A549 (cell line): ENCODE measurements at regions not wholly inside any gene's neighbourhood (a gene's known extent, or its start where the extent isn't known, plus 50 kb on each side); places are given as distances from the start of the nearest gene placed in this dataset.

Experiments
- ATAC-seq, 2 experiments: fragments of 200-7000 bp in 1 of 2; fragments of >200 bp in 1 of 2; cut with Nextera tagmentation in 1 of 2; cut with Tn5 transposase in 1 of 2; 3 replicates each; pipeline versions ENCODE4 v1.8.0 to v1.9.1; 2018 to 2020; ENCODE audit warnings: mild to moderate bottlenecking in 1 of 2, moderate library complexity in 1 of 2
- CTCF ChIA-PET: fragments of 300-600 bp; sonication (Branson Sonifier 250); formaldehyde crosslinking; extraction: SDS; loops from one replicate; lab custom pipeline; 2021; ENCODE audit warnings: antibody characterized with exemption, inconsistent platforms; lab: Yijun Ruan, JAX
- POLR2A ChIA-PET: fragments of 350-600 bp; formaldehyde crosslinking; extraction: SDS; loops from one replicate; lab custom pipeline; 2021; ENCODE audit warnings: antibody characterized with exemption, inconsistent platforms; lab: Yijun Ruan, JAX
- DNase-seq, 2 experiments: peaks; one replicate each; pipeline versions ENCODE4 v3.0.0 to v3.0.0-alpha.2; 2011 to 2016; ENCODE audit warnings: low read depth in 1 of 2, low spot score in 1 of 2
- FAIRE-seq: peaks from 2 replicates; lab custom pipeline; 2011; peaks lifted over from hg19 to GRCh38; lab: Jason Lieb, UNC
- H3K27ac ChIP-seq, 2 experiments: fragments of >200 bp; sonication (Bioruptor Twin); formaldehyde crosslinking; 3 replicates each; pipeline ENCODE4 v1.5.1; 2016 to 2017
- H3K4me1 ChIP-seq: fragments of >200 bp; sonication (Bioruptor Twin); formaldehyde crosslinking; 3 replicates; pipeline ENCODE4 v1.6.1; 2016
- H3K4me2 ChIP-seq: fragments of >200 bp; sonication (Bioruptor Twin); formaldehyde crosslinking; 3 replicates; pipeline ENCODE4 v1.6.1; 2016
- H3K4me3 ChIP-seq: fragments of >200 bp; sonication (Bioruptor Twin); formaldehyde crosslinking; 3 replicates; pipeline ENCODE4 v1.5.1; 2016
- H3K9me3 ChIP-seq: fragments of >200 bp; sonication (Bioruptor Twin); formaldehyde crosslinking; 3 replicates; pipeline ENCODE4 v1.6.1; 2016
- BHLHE40 ChIP-seq: IDR thresholded peaks from 2 replicates; pipeline ENCODE4 v1.6.1; 2012; ENCODE audit warnings: low read depth, low read length, inconsistent platforms
- CBX2 ChIP-seq: fragments of 200-600 bp; sonication (generic); IDR thresholded peaks from 2 replicates; pipeline ENCODE4 v1.6.1; 2016; ENCODE audit warnings: low read depth, mild to moderate bottlenecking, borderline replicate concordance
- CHD4 ChIP-seq: fragments of 200-600 bp; sonication (generic); IDR thresholded peaks from 2 replicates; pipeline ENCODE4 v1.6.1; 2016; ENCODE audit warnings: antibody characterized with exemption, mild to moderate bottlenecking, borderline replicate concordance
- EHF ChIP-seq: fragments of 250-450 bp; sonication (Bioruptor Pico); IDR thresholded peaks from 2 replicates; pipeline ENCODE4 v1.5.0; 2020; ENCODE audit warnings: mild to moderate bottlenecking
- EP300 ChIP-seq, 2 experiments: fragments of >200 bp; sonication (Bioruptor Twin); formaldehyde crosslinking; IDR thresholded peaks; 2 replicates in 1 of 2; 3 replicates in 1 of 2; pipeline ENCODE4 v1.6.1; 2016 to 2017
- FOSL2 ChIP-seq, 2 experiments: fragments of 450-650 bp in 1 of 2; fragments of >200 bp in 1 of 2; sonication (Bioruptor Twin) in 1 of 2; formaldehyde crosslinking; IDR thresholded peaks; 2 replicates each; pipeline versions ENCODE4 v1.5.0 to v1.6.1; 2016 to 2020; ENCODE audit warnings: mild to moderate bottlenecking in 1 of 2, moderate library complexity in 1 of 2
- HDAC2 ChIP-seq: fragments of 200-600 bp; sonication (generic); IDR thresholded peaks from 2 replicates; pipeline ENCODE4 v1.6.1; 2016
- HEYL ChIP-seq: fragments of 250-450 bp; sonication (Bioruptor Pico); IDR thresholded peaks from 2 replicates; pipeline ENCODE4 v1.8.0; 2021; ENCODE audit warnings: mild to moderate bottlenecking, moderate library complexity
- HOXB13 ChIP-seq: fragments of 250-450 bp; sonication (Bioruptor Pico); IDR thresholded peaks from 2 replicates; pipeline ENCODE4 v1.5.0; 2020; ENCODE audit warnings: low read depth, mild to moderate bottlenecking, moderate library complexity
- KDM1A ChIP-seq: fragments of 200-600 bp; sonication (generic); IDR thresholded peaks from 2 replicates; pipeline ENCODE4 v1.6.1; 2016; ENCODE audit warnings: low read depth, mild to moderate bottlenecking
- MYC ChIP-seq: IDR thresholded peaks from 2 replicates; pipeline ENCODE4 v1.6.1; 2012; ENCODE audit warnings: mild to moderate bottlenecking, inconsistent platforms, low read length, improper control_type of control experiment, borderline replicate concordance
- POLR2A ChIP-seq: IDR thresholded peaks from 2 replicates; pipeline ENCODE4 v1.6.1; 2012; ENCODE audit warnings: mild to moderate bottlenecking, low read length
- RAD21 ChIP-seq, 2 experiments: fragments of >200 bp in 1 of 2; sonication (Bioruptor Twin) in 1 of 2; formaldehyde crosslinking in 1 of 2; IDR thresholded peaks in 1 of 2; conservative IDR thresholded peaks in 1 of 2; 2 replicates in 1 of 2; 3 replicates in 1 of 2; pipeline ENCODE4 v1.6.1; 2012 to 2018; ENCODE audit warnings: inconsistent platforms in 1 of 2
- RARB ChIP-seq: fragments of 250-450 bp; sonication (Bioruptor Pico); IDR thresholded peaks from 2 replicates; pipeline ENCODE4 v1.8.0; 2021; ENCODE audit warnings: mild to moderate bottlenecking, moderate library complexity
- RNF2 ChIP-seq: fragments of 200-600 bp; sonication (generic); IDR thresholded peaks from 2 replicates; pipeline ENCODE4 v1.6.1; 2016; ENCODE audit warnings: low read depth, mild to moderate bottlenecking, antibody characterized with exemption, moderate library complexity, borderline replicate concordance
- SMC3 ChIP-seq: fragments of >200 bp; sonication (Bioruptor Twin); formaldehyde crosslinking; IDR thresholded peaks from 3 replicates; pipeline ENCODE4 v1.6.1; 2018; ENCODE audit warnings: inconsistent platforms
- TFCP2L1 ChIP-seq: fragments of 250-450 bp; sonication (Bioruptor Pico); IDR thresholded peaks from 2 replicates; pipeline ENCODE4 v1.5.0; 2021; ENCODE audit warnings: mild to moderate bottlenecking
- TP53 ChIP-seq: fragments of 250-450 bp; sonication (Bioruptor Pico); IDR thresholded peaks from 2 replicates; pipeline ENCODE4 v1.5.0; 2021; ENCODE audit warnings: mild to moderate bottlenecking, moderate library complexity
- ZC3H11A ChIP-seq: fragments of 450-650 bp; IDR thresholded peaks from 2 replicates; pipeline ENCODE4 v1.6.1; 2014; ENCODE audit warnings: antibody characterized with exemption, mild to moderate bottlenecking
- ZNF302 ChIP-seq: fragments of 250-450 bp; sonication (Bioruptor Pico); IDR thresholded peaks from 2 replicates; pipeline ENCODE4 v1.9.0; 2021; ENCODE audit warnings: inconsistent platforms, mild to moderate bottlenecking, moderate library complexity
- WGBS: methylation state at CpG from one replicate; pipeline ENCODE4 v1.1.6; 2017; ENCODE audit errors: missing lambda C conversion rate; 5-methylcytosine and 5-hydroxymethylcytosine counted together
- TF ChIP-seq, protein P1 (sequence below): fragments of 200-600 bp; sonication (generic); IDR thresholded peaks from 2 replicates; pipeline ENCODE4 v1.6.1; 2016; ENCODE audit warnings: antibody characterized with exemption, mild to moderate bottlenecking, moderate library complexity
- TF ChIP-seq, protein P2 (sequence below): IDR thresholded peaks from 2 replicates; pipeline ENCODE4 v1.6.1; 2012; ENCODE audit warnings: low read depth, borderline replicate concordance
- TF ChIP-seq, protein P3 (sequence below): fragments of >200 bp; sonication (Bioruptor Twin); formaldehyde crosslinking; IDR thresholded peaks from 2 replicates; pipeline ENCODE4 v1.6.1; 2016
- TF ChIP-seq, protein P4 (sequence below): fragments of >200 bp; sonication (Bioruptor Twin); formaldehyde crosslinking; IDR thresholded peaks from 3 replicates; pipeline ENCODE4 v1.6.1; 2016
- TF ChIP-seq, protein P5 (sequence below): fragments of 150-350 bp; IDR thresholded peaks from 2 replicates; pipeline ENCODE4 v1.6.1; 2014; ENCODE audit warnings: low read depth, mild to moderate bottlenecking, low read length
- TF ChIP-seq, protein P6 (sequence below): IDR thresholded peaks from 2 replicates; pipeline ENCODE4 v1.6.1; 2012

DNA sequence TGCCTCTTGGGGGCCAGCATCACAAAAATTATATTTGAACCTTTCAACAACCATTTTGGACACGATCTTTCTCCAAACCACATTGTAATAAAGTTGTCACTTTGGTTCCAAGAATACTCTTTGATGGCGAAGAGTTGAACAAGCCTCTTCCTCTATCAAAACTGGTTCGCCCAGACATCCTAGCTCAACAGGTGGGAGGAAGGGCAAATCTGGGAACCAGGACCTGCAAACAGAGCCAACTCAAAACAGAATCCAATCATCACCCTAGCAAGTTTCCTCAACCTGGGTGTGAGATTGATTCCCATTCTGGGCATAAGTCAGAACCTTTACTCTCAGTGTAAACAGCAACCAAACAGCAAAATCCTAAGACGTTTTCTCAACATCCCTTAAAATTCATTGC, 141.2 kb upstream of the RREB1 start:
- ATAC-seq (no peak), FAIRE-seq (no peak), DNase-seq (no peak)
- no peak overlapping the region for H3K4me3 ChIP-seq
- no peaks in the 10 kb centered on the region for H3K9me3 ChIP-seq
- TF ChIP-seq TP53 (CRISPR knock-in tag) = no peak
- no peak for TF ChIP-seq POLR2A
- TF ChIP-seq RARB = no peak
- TF ChIP-seq EP300 (IDR thresholded peaks at IDR 0.05) = no peak
- no peak for TF ChIP-seq MYC
- no peak for TF ChIP-seq EHF (CRISPR knock-in tag)
- no peak for TF ChIP-seq RNF2
- no peak for TF ChIP-seq ZC3H11A
- no peak for TF ChIP-seq KDM1A
- TF ChIP-seq, protein P1, sequence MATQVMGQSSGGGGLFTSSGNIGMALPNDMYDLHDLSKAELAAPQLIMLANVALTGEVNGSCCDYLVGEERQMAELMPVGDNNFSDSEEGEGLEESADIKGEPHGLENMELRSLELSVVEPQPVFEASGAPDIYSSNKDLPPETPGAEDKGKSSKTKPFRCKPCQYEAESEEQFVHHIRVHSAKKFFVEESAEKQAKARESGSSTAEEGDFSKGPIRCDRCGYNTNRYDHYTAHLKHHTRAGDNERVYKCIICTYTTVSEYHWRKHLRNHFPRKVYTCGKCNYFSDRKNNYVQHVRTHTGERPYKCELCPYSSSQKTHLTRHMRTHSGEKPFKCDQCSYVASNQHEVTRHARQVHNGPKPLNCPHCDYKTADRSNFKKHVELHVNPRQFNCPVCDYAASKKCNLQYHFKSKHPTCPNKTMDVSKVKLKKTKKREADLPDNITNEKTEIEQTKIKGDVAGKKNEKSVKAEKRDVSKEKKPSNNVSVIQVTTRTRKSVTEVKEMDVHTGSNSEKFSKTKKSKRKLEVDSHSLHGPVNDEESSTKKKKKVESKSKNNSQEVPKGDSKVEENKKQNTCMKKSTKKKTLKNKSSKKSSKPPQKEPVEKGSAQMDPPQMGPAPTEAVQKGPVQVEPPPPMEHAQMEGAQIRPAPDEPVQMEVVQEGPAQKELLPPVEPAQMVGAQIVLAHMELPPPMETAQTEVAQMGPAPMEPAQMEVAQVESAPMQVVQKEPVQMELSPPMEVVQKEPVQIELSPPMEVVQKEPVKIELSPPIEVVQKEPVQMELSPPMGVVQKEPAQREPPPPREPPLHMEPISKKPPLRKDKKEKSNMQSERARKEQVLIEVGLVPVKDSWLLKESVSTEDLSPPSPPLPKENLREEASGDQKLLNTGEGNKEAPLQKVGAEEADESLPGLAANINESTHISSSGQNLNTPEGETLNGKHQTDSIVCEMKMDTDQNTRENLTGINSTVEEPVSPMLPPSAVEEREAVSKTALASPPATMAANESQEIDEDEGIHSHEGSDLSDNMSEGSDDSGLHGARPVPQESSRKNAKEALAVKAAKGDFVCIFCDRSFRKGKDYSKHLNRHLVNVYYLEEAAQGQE = no peak
- TF ChIP-seq, protein P2, sequence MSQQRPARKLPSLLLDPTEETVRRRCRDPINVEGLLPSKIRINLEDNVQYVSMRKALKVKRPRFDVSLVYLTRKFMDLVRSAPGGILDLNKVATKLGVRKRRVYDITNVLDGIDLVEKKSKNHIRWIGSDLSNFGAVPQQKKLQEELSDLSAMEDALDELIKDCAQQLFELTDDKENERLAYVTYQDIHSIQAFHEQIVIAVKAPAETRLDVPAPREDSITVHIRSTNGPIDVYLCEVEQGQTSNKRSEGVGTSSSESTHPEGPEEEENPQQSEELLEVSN = no peak
- TF ChIP-seq, protein P3, sequence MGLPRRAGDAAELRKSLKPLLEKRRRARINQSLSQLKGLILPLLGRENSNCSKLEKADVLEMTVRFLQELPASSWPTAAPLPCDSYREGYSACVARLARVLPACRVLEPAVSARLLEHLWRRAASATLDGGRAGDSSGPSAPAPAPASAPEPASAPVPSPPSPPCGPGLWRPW = no peak
- 79% methylated on average over 4 of the region's 4 CpGs for WGBS
- peak overlapping the region in 1 of 2 experiments; percentile 49; a peak in 1 of 6 replicates for H3K27ac ChIP-seq
- CTCF ChIA-PET = interaction anchor here (1.2 kb wide), 1 partner anchor 8 kb away, joined by 5 read pairs; no protein-coding TSS in a partner anchor
- POLR2A ChIA-PET = no interaction called here
- H3K4me1 ChIP-seq = peaks cover 3% of the 10 kb centered on the region; the same call in 1 of the 3 replicates
- H3K4me2 ChIP-seq = no peak overlapping the region

DNA sequence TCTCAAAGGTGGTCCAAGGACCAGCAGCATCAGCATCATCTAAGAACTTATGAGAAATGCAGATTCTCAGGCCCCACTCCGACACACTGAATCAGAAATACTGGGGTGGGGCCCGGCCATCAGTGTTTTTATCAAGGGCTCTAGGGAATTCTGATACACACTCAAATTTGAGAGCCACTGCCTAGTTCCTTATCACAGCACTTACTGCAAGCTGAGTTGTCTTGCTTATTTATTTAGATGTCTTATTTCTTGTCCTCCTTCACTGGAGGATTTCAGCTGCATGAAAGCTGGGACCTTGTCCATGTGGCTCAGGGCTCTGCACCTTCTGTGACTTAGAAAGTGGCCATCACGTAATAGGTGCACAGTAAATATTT, 139.4 kb upstream of the RREB1 start:
- H3K4me2 ChIP-seq = no peak overlapping the region
- H3K4me1 ChIP-seq = peaks cover 3% of the 10 kb centered on the region; the same call in 1 of the 3 replicates
- H3K4me3 ChIP-seq = no peak overlapping the region
- no peak for FAIRE-seq
- ChIA-PET POLR2A (no interaction called here), CTCF (no interaction called here)
- no peaks in the 10 kb centered on the region for H3K9me3 ChIP-seq
- no peak for DNase-seq
- ATAC-seq = no peak
- WGBS = 54% methylated on average over 3 of the region's 3 CpGs
- H3K27ac ChIP-seq = no peak overlapping the region; a peak in 1 of 6 replicates
- TF ChIP-seq, protein P1 = no peak
- no peak for TF ChIP-seq FOSL2 (IDR thresholded peaks at IDR 0.05)
- TF ChIP-seq FOSL2 (CRISPR knock-in tag; IDR thresholded peaks at IDR 0.05) = no peak
- no peak for TF ChIP-seq MYC
- no peak for TF ChIP-seq RAD21 (conservative IDR thresholded peaks at IDR 0.05 in 1 of 2, IDR thresholded peaks at IDR 0.05 in 1 of 2)
- TF ChIP-seq HDAC2 = no peak
- TF ChIP-seq, protein P4, sequence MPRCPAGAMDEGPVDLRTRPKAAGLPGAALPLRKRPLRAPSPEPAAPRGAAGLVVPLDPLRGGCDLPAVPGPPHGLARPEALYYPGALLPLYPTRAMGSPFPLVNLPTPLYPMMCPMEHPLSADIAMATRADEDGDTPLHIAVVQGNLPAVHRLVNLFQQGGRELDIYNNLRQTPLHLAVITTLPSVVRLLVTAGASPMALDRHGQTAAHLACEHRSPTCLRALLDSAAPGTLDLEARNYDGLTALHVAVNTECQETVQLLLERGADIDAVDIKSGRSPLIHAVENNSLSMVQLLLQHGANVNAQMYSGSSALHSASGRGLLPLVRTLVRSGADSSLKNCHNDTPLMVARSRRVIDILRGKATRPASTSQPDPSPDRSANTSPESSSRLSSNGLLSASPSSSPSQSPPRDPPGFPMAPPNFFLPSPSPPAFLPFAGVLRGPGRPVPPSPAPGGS = no peak
- TF ChIP-seq, protein P5, sequence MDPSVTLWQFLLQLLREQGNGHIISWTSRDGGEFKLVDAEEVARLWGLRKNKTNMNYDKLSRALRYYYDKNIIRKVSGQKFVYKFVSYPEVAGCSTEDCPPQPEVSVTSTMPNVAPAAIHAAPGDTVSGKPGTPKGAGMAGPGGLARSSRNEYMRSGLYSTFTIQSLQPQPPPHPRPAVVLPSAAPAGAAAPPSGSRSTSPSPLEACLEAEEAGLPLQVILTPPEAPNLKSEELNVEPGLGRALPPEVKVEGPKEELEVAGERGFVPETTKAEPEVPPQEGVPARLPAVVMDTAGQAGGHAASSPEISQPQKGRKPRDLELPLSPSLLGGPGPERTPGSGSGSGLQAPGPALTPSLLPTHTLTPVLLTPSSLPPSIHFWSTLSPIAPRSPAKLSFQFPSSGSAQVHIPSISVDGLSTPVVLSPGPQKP = no peak
- TF ChIP-seq HOXB13 = no peak
- no peak for TF ChIP-seq SMC3
- TF ChIP-seq, protein P6, sequence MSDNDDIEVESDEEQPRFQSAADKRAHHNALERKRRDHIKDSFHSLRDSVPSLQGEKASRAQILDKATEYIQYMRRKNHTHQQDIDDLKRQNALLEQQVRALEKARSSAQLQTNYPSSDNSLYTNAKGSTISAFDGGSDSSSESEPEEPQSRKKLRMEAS = no peak
- TF ChIP-seq CHD4 = no peak
- no peak for TF ChIP-seq HEYL
- no peak for TF ChIP-seq TFCP2L1
- TF ChIP-seq ZNF302 (CRISPR knock-in tag) = no peak
- no peak for TF ChIP-seq CBX2
- no peak for TF ChIP-seq BHLHE40
